ACHN (cell line): ENCODE measurements at regions not wholly inside any gene's neighbourhood (a gene's known extent, or its start where the extent isn't known, plus 50 kb on each side); places are given as distances from the start of the nearest gene placed in this dataset.
"Not testable (repeated sequence)": the region's sequence is repeated elsewhere in the genome, so short reads cannot be mapped to it uniquely, and the experiment has no call there.

ENCODE experiments used
- DNase-seq: peaks from one replicate; pipeline ENCODE4 v3.0.0-alpha.2; 2015
- in situ Hi-C: cut with HindIII; loops from 2 replicates; pipeline ENCODE4 v1.10.0; 2017; ENCODE audit warnings: low sequenced_read_pairs, low pct_ligation_motif_present, low pct_unique_long_range_greater_than_20kb

DNA sequence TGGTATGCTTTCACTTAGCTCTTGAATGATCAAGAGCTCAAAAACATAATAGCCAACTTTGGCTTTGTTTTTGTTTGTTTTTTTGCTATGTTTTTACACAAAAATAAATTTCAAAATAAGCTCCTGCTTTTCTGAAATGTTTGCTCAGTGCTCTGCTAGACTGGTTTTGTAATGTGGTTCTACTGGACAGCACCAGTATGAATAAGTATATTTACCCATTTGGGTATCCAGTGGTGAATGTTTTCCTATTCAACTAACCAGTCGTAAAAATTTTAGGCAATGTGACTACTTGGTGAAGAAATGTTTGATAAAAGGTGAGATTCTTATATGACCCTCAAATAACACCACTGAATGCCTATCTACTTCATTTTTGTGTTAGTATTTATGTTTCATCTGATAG lies 308.6 kb downstream of the PTPRC start:
- in situ Hi-C loops = no loop called here
- no peak for DNase-seq

GRCh38 chr1:198948895-198949659 lies 310.2 kb downstream of the PTPRC start:
- no peak for DNase-seq
- in situ Hi-C loops = no loop called here

DNA sequence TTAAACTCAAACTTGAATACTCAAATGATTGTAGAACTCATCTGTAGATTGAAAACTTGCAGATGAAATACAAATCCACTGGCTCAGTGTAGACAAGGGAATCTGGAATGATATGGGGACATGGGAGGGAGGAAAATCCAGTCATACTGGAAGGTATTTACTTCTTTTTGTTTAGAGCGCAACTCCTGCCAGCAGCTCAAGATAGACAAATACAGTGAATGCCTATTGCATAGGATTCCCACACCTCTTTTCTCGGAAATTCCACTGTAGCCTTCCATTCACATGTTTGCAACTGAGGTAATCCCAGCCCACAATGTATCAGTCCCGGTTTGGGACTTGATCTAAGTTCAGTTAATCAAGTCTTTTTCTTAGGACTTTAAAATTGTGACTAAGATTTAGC lies 311.2 kb downstream of the PTPRC start:
- in situ Hi-C loops = no loop called here
- no peak for DNase-seq

DNA sequence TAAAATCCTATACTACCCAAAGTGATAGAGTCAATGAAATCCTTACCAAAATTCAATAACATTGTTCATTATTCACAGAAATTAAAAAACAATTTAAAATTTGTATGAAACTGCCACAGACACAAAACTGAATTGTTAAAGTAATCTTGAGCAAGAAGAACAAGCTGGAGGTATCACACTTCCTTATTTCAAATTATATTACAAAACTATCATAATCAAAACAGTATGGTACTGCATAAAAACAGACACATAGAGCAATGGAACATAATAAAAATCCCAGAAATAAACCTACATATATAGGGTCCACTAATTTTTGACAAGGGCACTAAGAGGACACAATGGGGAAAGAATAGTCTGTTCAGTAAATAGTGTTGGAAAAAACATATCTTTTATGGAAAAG lies 316.2 kb downstream of the PTPRC start:
- no peak for DNase-seq
- in situ Hi-C loops = no loop called here

- in situ Hi-C loops = no loop called here
- DNase-seq = no peak
Measured at GRCh38 chr1:198957044-198957443, 318.2 kb downstream of the PTPRC start.

GRCh38 chr1:198959032-198959431 lies 320.2 kb downstream of the PTPRC start:
- in situ Hi-C loops = no loop called here

GRCh38 chr1:198959676-198960075 lies 320.8 kb downstream of the PTPRC start:
- DNase-seq = no peak
- in situ Hi-C loops = no loop called here

More at GRCh38 chr1:198959032-198959431, 320.2 kb downstream of the PTPRC start:
- DNase-seq = no peak

DNA sequence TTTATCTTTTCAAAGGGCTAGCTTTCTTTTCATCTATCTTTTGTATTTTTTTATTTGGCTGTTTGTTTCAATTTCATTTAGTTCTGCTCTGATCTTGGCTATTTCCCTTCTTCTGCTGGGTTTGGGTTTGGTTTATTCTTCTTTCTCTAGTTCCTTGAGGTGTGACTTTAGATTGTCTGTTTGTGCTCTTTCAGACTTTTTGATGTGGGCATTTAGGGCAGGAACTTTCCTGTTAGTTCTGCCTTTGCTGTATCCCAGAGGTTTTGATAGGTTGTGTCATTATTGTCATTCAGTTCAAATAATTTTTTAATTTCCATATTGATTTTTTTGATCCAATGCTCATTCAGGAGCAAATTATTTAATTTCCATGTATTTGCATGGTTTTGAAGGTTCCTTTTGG lies 325.0 kb downstream of the PTPRC start:
- DNase-seq, in situ Hi-C loops: not testable (repeated sequence)

GRCh38 chr1:198966519-198966918 lies 327.7 kb downstream of the PTPRC start:
- in situ Hi-C loops = no loop called here

DNA sequence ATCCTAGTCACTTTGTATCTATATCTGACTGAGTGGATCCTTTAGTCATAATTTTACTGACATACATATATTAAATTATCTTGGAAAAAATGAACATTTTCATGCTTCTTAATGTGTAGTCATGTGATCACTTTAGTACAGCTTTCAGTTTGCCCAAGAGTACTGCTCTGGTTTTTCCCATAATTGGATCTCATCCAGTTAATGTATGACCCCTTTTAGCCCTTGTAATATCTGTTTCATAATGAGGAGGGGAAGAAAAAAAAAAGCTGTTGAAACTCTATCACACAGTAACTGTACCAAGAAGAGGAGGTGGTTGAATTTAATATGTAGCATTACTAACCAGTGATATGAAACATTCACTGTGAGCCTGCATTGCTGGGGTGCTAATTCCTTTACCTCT lies 328.7 kb downstream of the PTPRC start:
- DNase-seq = no peak
- in situ Hi-C loops = no loop called here

More at GRCh38 chr1:198966519-198966918, 327.7 kb downstream of the PTPRC start:
- no peak for DNase-seq

- DNase-seq = no peak
Measured at GRCh38 chr1:198968866-198969265, 330.0 kb downstream of the PTPRC start.

DNA sequence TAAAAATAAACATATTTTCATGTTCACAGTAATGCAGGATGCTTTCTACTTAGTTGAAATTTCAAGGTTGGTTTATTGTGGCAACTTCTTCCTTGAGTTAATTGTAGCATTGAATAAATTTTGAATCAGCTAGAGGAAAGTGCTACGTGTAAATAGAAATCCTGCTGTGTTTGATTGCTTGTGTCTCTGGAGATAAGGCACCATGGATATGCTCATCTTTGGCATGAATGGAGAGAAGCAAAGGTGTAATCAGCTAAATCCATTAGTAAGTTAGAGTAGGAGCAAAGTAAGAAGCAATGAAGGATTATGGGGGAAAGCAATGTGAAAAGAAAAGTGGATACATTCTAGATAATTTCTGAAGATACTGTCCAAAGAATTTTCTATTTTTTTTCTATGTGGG lies 331.1 kb downstream of the PTPRC start:
- in situ Hi-C loops = no loop called here
- DNase-seq = no peak

More at GRCh38 chr1:198968866-198969265, 330.0 kb downstream of the PTPRC start:
- in situ Hi-C loops = no loop called here

- in situ Hi-C loops = no loop called here
- no peak for DNase-seq
Measured at GRCh38 chr1:198970916-198971315, 332.1 kb downstream of the PTPRC start.

- in situ Hi-C loops = no loop called here
- no peak for DNase-seq
Measured at GRCh38 chr1:198977909-198978308, 339.1 kb downstream of the PTPRC start.

- in situ Hi-C loops = no loop called here
- DNase-seq = no peak
Measured at GRCh38 chr1:198978523-198978922, 339.7 kb downstream of the PTPRC start.

DNA sequence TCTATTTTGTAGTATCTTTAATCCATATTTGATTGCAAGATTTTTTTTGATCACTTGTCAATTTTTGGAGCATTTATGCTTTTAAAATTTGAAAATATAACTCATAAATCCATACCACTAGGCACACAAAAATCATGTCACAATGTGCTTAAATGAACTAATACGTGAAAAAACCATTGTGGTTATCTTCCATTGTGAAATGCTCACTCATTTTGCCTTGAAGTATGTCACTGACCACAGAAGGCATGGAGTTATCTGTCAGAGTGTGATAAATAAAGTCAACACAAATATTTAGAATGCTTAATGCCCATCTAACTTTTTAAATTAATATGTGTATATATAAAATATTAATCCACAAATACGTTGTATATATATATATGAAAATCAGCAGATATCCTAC lies 347.2 kb downstream of the PTPRC start:
- DNase-seq = no peak
- in situ Hi-C loops = no loop called here

- DNase-seq = no peak
- in situ Hi-C loops = no loop called here
Measured at GRCh38 chr1:198986442-198986841, 347.6 kb downstream of the PTPRC start.

GRCh38 chr1:199002661-199003060 lies 363.8 kb downstream of the PTPRC start:
- no peak for DNase-seq
- in situ Hi-C loops = no loop called here

DNA sequence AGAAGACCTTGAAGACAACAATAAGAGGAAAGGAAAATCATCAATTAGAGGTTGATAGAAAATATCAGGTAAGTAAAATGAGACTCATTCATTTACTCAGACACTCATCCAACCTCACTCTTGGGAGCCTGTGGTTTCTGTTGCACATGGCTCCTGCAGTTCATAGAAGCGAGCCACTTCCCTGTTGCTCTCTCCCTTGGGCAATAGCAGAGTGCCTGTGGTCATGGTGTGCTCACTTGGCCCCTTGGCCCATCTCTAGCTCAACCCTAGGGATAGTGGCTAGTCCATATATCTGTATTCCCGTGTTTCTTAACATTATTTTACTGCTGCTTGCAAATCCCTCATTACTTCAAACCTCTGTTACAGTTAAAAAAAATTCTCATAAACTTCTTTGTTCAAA lies 368.6 kb downstream of the PTPRC start:
- DNase-seq = no peak

GRCh38 chr1:199009447-199009846 lies 370.6 kb downstream of the PTPRC start:
- DNase-seq = no peak
- in situ Hi-C loops = no loop called here

More for the DNA sequence above, 368.6 kb downstream of the PTPRC start:
- in situ Hi-C loops = no loop called here
